Fibroblast of lung (primary cell): ENCODE measurements at regions not wholly inside any gene's neighbourhood (a gene's known extent, or its start where the extent isn't known, plus 50 kb on each side); places are given as distances from the start of the nearest gene placed in this dataset.

Experiments used
- EZH2 ChIP-seq: IDR thresholded peaks from 2 replicates; pipeline ENCODE4 v1.5.1; 2012; ENCODE audit warnings: low read length, control low read depth, mild to moderate bottlenecking; ENCODE audit errors: missing control alignments
- TF ChIP-seq, protein P1 (sequence below), 2 donors: IDR thresholded peaks in 1 of 2; conservative IDR thresholded peaks in 1 of 2; 1 replicate in 1 of 2; 2 replicates in 1 of 2; pipeline ENCODE4 v1.5.1; 2011 to 2012; ENCODE audit warnings: low read length in 2 of 2, control low read depth in 1 of 2, inconsistent platforms in 1 of 2, low read depth in 1 of 2, mild to moderate bottlenecking in 1 of 2

DNA sequence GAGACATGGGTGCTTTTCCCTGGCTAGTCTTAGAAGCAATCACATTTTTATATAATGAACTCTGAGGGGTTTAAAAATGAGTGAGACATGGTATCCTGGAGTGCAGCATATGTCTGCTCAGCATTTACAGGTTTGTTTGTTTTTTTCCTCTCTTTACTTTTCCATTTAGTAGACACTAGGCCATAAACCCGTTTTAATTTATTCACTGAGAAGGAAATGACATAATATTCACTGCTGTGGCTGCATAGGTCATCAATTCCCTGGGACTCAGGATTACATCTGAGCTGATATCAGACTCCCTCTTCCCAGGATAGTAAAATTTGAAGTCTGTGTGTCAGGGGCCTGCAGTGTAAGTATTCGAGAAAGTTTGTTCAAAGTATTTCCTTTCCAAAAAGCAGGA is 178.9 kb upstream of the SPRY1 start:
- TF ChIP-seq, protein P1, sequence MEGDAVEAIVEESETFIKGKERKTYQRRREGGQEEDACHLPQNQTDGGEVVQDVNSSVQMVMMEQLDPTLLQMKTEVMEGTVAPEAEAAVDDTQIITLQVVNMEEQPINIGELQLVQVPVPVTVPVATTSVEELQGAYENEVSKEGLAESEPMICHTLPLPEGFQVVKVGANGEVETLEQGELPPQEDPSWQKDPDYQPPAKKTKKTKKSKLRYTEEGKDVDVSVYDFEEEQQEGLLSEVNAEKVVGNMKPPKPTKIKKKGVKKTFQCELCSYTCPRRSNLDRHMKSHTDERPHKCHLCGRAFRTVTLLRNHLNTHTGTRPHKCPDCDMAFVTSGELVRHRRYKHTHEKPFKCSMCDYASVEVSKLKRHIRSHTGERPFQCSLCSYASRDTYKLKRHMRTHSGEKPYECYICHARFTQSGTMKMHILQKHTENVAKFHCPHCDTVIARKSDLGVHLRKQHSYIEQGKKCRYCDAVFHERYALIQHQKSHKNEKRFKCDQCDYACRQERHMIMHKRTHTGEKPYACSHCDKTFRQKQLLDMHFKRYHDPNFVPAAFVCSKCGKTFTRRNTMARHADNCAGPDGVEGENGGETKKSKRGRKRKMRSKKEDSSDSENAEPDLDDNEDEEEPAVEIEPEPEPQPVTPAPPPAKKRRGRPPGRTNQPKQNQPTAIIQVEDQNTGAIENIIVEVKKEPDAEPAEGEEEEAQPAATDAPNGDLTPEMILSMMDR (conservative IDR thresholded peaks at IDR 0.05 in 1 of 2, IDR thresholded peaks at IDR 0.05 in 1 of 2; ENCODE audit: low read depth in 1 of 2, low read length in 2 of 2): no peak
- TF ChIP-seq EZH2: no peak
